ENCODE measurements at regions not wholly inside any gene's neighbourhood (a gene's known extent, or its start where the extent isn't known, plus 50 kb on each side); places are given as distances from the start of the nearest gene placed in this dataset.

DNA sequence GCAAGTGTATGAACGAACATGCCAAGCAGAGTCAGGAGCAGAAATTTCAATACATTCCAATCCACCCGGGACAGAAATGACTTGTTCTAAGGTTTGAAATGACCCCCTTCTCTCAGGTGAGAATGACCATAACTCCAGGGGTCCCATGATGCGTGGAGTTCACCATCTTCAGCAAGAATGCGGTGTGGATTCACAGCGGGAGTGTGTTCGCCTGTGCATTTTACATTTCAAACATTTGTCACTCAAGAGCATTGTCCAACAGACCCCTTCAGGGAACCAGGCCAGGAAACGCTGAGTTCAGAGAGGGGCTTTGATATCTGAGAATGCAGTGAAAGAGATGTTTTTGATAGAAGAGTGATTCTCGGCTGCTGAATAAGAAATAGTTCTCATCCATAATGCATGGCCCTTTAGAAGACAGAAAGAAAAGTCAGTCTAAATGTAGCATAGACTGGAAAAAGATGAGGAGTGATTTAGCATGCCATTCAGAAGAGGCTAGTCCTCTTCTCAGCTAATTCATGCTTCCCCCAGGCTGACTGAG lies 200.3 kb upstream of the KCNG1 start:
- no peak overlapping the region for H3K4me3 ChIP-seq (ENCODE audit: low read length)
- DNase-seq (ENCODE audit: low read depth) = no peak
- TF ChIP-seq, protein P1, sequence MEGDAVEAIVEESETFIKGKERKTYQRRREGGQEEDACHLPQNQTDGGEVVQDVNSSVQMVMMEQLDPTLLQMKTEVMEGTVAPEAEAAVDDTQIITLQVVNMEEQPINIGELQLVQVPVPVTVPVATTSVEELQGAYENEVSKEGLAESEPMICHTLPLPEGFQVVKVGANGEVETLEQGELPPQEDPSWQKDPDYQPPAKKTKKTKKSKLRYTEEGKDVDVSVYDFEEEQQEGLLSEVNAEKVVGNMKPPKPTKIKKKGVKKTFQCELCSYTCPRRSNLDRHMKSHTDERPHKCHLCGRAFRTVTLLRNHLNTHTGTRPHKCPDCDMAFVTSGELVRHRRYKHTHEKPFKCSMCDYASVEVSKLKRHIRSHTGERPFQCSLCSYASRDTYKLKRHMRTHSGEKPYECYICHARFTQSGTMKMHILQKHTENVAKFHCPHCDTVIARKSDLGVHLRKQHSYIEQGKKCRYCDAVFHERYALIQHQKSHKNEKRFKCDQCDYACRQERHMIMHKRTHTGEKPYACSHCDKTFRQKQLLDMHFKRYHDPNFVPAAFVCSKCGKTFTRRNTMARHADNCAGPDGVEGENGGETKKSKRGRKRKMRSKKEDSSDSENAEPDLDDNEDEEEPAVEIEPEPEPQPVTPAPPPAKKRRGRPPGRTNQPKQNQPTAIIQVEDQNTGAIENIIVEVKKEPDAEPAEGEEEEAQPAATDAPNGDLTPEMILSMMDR (IDR thresholded peaks at IDR 0.05; ENCODE audit: insufficient read depth, low read depth, low read length, missing control alignments) = no peak

DNA sequence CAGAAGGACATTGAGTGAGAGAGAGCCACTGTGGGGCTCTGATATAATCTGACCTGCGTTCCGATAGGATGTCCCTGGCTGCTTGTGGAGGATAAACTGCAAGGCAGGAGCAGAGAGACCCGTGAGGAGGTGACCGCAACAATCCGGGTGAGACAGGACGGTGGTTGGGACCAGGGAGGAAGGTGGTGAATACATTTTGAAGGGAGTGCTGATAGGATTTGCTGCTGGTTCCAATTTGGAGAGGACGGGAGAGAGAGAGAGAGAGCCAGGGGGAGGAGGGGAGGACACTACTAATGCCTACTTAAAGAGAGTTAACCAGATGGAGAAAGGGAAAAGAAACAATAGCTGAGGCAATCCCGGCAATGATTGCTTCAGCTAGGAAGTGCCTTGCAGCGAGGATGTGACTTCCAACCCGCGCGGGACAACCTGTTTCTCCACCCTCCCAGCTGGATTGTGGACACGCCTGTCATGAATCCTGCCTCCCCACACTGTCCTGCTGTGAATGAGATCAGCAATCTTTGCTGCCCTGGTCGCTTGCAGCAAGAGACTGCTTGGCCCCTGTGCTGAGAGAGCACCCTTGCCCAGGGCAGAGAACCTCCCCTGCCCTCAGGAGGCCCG lies 199.0 kb upstream of the KCNG1 start:
- TF ChIP-seq, protein P1 (IDR thresholded peaks at IDR 0.05; ENCODE audit: insufficient read depth, low read depth, low read length, missing control alignments) = no peak
- DNase-seq (ENCODE audit: low read depth) = peak; percentile 90
- no peak overlapping the region for H3K4me3 ChIP-seq (ENCODE audit: low read length)

DNA sequence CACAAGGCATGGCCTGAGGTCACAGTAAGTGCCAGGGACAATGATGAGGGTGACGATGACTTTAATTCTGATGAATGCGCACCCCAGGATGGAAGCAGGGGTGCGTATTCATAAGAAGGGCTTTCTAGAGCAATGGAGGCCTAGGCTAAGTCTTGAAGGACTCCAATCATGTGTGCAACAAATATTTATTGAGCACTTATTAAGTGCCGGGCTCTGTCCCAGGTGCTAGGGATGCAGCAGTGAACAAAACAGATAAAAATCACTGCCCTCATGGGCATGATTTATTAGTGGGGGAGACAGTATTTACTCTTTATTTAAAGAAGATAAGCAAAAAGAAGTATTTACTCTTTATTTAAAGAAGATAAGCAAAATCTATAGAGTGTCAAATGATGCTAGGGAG lies 198.2 kb upstream of the KCNG1 start:
- H3K4me3 ChIP-seq (ENCODE audit: low read length) = no peak overlapping the region
- TF ChIP-seq, protein P1 (IDR thresholded peaks at IDR 0.05; ENCODE audit: insufficient read depth, low read depth, low read length, missing control alignments) = no peak
- DNase-seq (ENCODE audit: low read depth) = no peak

DNA sequence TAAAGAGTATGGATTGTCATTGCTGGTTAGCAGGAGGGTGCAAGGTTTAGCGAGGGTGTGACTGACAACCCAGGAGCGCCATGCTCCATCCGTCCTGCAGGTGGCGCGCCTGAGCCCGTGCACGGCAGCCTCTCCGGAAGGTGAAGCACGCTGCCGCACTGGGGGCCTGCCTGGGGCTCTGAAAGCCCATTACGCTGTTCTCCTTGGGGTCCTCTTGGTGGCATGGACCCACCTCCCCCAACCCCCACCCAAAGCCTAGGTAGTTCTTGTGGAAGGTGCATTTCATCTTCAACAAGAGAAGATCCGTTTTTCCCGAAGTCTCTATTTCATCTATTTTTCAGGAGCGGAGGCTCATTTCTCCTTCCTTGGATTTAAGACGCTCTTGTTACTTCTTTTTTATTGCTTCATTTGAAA lies 197.4 kb upstream of the KCNG1 start:
- H3K4me3 ChIP-seq (ENCODE audit: low read length) = no peak overlapping the region
- TF ChIP-seq, protein P1 (IDR thresholded peaks at IDR 0.05; ENCODE audit: insufficient read depth, low read depth, low read length, missing control alignments) = peak; percentile 81
- peak; percentile 21 for DNase-seq (ENCODE audit: low read depth)

DNA sequence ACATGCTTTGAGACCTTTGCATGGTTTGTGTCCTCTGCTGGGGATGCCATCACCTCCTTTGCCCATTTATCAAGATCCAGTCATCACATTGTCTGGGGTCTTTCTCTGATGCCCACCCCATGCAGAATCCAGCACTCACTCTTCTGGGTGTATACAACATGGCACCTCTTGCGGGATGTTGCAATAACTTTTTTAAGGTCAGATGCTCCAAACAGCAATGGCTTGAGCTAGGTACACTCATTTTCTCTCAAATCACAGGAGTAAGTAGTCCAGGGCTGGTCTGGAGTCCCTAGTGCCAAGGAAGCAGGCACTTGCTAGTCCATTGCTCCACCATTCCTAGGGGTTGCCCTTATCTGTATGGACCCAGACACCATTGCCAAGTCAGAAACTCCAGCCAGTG lies 196.6 kb upstream of the KCNG1 start:
- TF ChIP-seq, protein P1 (IDR thresholded peaks at IDR 0.05; ENCODE audit: insufficient read depth, low read depth, low read length, missing control alignments) = no peak
- DNase-seq (ENCODE audit: low read depth) = no peak
- no peak overlapping the region for H3K4me3 ChIP-seq (ENCODE audit: low read length)

DNA sequence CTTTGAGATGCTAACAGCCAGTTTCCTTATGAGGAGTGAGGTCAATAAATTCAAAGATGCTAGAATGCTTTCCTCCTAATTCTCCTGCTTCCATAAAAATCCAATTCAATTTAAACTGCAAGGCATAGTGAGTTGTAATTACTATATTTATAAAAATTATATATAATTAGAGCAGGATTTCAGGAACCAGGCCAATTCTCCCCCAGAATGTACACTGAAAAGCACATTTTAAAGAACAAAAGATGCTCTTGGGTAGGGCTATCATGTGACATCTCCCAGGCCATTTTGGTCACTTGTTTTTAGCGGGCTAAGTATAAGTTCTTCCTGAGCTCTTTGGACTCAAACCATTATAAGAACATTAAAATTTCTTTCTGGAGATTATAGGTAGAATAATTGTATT lies 195.7 kb upstream of the KCNG1 start:
- TF ChIP-seq, protein P1 (IDR thresholded peaks at IDR 0.05; ENCODE audit: insufficient read depth, low read depth, low read length, missing control alignments) = no peak
- H3K4me3 ChIP-seq (ENCODE audit: low read length) = no peak overlapping the region
- DNase-seq (ENCODE audit: low read depth) = no peak

Measured in epithelial cell of esophagus (primary cell).